ENCODE measurements at regions not wholly inside any gene's neighbourhood (a gene's known extent, or its start where the extent isn't known, plus 50 kb on each side); places are given as distances from the start of the nearest gene placed in this dataset.

DNA sequence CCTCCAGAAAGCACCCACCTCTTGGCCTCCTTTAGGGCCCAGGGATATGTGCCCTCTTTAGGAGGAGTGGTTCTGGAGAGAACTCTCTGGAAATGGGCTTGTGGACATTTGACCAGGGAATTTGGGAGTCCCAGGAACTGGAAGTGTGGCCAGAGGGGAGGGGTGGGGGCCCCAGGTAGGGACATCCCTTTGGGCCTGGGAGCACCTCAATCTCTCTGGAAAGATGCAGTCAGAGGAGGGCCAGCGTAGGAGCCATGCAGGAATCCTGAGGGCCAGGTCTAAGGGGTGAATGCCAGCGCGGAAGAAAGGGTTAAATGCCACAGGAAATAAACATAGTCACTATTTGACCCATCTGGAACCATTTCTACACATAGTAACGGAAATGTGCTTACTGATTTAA is 50.3 kb upstream of the ITGA11 start:
- intact Hi-C loops (cut with micrococcal nuclease; ENCODE audit: unreplicated experiment), result no loop called here
- DNase-seq, result no peak
- no TSS peak for BruUV-seq (replicated peaks)
- no peaks in the 10 kb centered on the region for H3K4me1 Mint-ChIP-seq (ENCODE audit: low read depth, unreplicated experiment)
- TF ChIP-seq, protein P1, sequence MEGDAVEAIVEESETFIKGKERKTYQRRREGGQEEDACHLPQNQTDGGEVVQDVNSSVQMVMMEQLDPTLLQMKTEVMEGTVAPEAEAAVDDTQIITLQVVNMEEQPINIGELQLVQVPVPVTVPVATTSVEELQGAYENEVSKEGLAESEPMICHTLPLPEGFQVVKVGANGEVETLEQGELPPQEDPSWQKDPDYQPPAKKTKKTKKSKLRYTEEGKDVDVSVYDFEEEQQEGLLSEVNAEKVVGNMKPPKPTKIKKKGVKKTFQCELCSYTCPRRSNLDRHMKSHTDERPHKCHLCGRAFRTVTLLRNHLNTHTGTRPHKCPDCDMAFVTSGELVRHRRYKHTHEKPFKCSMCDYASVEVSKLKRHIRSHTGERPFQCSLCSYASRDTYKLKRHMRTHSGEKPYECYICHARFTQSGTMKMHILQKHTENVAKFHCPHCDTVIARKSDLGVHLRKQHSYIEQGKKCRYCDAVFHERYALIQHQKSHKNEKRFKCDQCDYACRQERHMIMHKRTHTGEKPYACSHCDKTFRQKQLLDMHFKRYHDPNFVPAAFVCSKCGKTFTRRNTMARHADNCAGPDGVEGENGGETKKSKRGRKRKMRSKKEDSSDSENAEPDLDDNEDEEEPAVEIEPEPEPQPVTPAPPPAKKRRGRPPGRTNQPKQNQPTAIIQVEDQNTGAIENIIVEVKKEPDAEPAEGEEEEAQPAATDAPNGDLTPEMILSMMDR (IDR thresholded peaks at IDR 0.05; ENCODE audit: unreplicated experiment), result no peak
- no peak overlapping the region for H3K27ac Mint-ChIP-seq (ENCODE audit: unreplicated experiment)
- peaks cover 100% of the 10 kb centered on the region for H3K27me3 Mint-ChIP-seq (ENCODE audit: unreplicated experiment)
- H3K9me3 Mint-ChIP-seq (ENCODE audit: low read depth, unreplicated experiment), result no peaks in the 10 kb centered on the region
- CTCF ChIA-PET, result no interaction called here
- H3K4me3 Mint-ChIP-seq (ENCODE audit: low read depth, unreplicated experiment), result no peak overlapping the region
- no peaks in the 10 kb centered on the region for H3K36me3 Mint-ChIP-seq (ENCODE audit: insufficient read depth, unreplicated experiment)

DNA sequence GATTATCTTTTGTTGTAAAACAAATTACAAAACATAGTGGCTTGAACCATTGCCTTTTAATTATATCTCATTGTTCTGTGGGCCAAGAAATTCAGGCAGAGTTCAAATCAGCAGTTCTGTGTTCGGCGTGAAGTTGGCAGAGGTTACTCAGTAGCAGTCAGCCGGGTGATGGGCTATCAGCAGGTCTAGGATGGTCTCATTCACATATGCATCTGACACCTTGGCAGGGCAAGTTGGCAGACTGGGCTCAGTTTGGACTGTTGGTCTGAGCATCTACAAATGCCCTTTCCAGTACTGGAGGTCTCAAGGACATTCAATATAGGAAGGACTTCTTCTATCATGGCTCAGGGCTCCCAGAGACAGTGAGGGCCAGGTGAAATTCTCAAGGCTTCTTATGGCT is 51.2 kb upstream of the ITGA11 start:
- no peaks in the 10 kb centered on the region for H3K36me3 Mint-ChIP-seq (ENCODE audit: insufficient read depth, unreplicated experiment)
- H3K4me3 Mint-ChIP-seq (ENCODE audit: low read depth, unreplicated experiment), result no peak overlapping the region
- CTCF ChIA-PET, result no interaction called here
- H3K4me1 Mint-ChIP-seq (ENCODE audit: low read depth, unreplicated experiment), result no peaks in the 10 kb centered on the region
- TF ChIP-seq, protein P1 (IDR thresholded peaks at IDR 0.05; ENCODE audit: unreplicated experiment), result no peak
- intact Hi-C loops (cut with micrococcal nuclease; ENCODE audit: unreplicated experiment), result no loop called here
- H3K27ac Mint-ChIP-seq (ENCODE audit: unreplicated experiment), result no peak overlapping the region
- H3K27me3 Mint-ChIP-seq (ENCODE audit: unreplicated experiment), result peaks cover 100% of the 10 kb centered on the region
- no peaks in the 10 kb centered on the region for H3K9me3 Mint-ChIP-seq (ENCODE audit: low read depth, unreplicated experiment)
- no peak for DNase-seq
- no TSS peak for BruUV-seq (replicated peaks)

- Mint-ChIP-seq H3K9me3 (ENCODE audit: low read depth, unreplicated experiment) (no peaks in the 10 kb centered on the region), H3K4me3 (ENCODE audit: low read depth, unreplicated experiment) (no peak overlapping the region), H3K36me3 (ENCODE audit: insufficient read depth, unreplicated experiment) (no peaks in the 10 kb centered on the region), H3K4me1 (ENCODE audit: low read depth, unreplicated experiment) (no peaks in the 10 kb centered on the region), H3K27me3 (ENCODE audit: unreplicated experiment) (peaks cover 100% of the 10 kb centered on the region), H3K27ac (ENCODE audit: unreplicated experiment) (no peak overlapping the region)
- CTCF ChIA-PET, result no interaction called here
- no peak for DNase-seq
- no TSS peak for BruUV-seq (replicated peaks)
- intact Hi-C loops (cut with micrococcal nuclease; ENCODE audit: unreplicated experiment), result no loop called here
- TF ChIP-seq, protein P1 (IDR thresholded peaks at IDR 0.05; ENCODE audit: unreplicated experiment), result no peak
These were observed 52.3 kb upstream of the ITGA11 start for GRCh38 chr15:68484220-68484619.

DNA sequence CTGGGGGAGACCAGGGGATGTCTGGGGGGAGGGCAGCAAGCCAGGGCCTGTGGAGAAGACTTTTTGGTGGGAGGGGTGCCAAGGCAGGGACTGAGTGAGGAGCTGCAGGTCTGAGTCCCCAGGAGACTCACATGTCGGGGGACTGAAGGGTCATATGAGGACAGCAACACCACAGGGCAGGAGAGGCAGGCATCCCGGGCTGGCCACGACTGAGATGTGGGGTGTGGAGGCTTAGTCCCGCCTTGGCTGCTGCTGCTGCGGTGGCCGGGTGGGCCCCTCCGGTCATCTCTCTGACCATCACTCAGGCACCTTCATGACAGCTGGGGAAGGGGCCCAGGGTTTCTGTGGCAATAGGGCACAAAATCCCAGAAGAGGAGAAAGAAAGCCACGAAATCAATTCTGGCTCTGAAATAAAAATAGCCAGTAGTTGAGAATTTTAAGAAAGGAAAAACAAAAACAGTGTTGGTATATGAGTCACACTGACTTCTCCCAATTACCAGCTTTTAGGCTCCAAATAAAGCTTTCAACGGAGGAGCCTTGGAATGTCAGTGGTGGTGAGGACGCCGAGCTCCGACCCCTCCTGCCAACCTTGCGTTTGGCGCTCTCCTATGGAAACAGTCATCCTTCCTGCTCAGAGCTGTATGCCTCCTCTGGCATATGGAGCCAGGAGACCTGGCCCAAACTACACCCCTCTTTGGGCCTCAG is 52.9 kb upstream of the ITGA11 start:
- CTCF ChIA-PET, result no interaction called here
- Mint-ChIP-seq H3K9me3 (ENCODE audit: low read depth, unreplicated experiment) (no peaks in the 10 kb centered on the region), H3K27ac (ENCODE audit: unreplicated experiment) (no peak overlapping the region), H3K27me3 (ENCODE audit: unreplicated experiment) (peaks cover 97% of the 10 kb centered on the region), H3K4me3 (ENCODE audit: low read depth, unreplicated experiment) (no peak overlapping the region), H3K4me1 (ENCODE audit: low read depth, unreplicated experiment) (no peaks in the 10 kb centered on the region), H3K36me3 (ENCODE audit: insufficient read depth, unreplicated experiment) (no peaks in the 10 kb centered on the region)
- TF ChIP-seq, protein P1 (IDR thresholded peaks at IDR 0.05; ENCODE audit: unreplicated experiment), result no peak
- intact Hi-C loops (cut with micrococcal nuclease; ENCODE audit: unreplicated experiment), result no loop called here
- DNase-seq, result no peak
- no TSS peak for BruUV-seq (replicated peaks)

All from Calu3 (cell line).